Ishikawa (cell line): ENCODE measurements at regions not wholly inside any gene's neighbourhood (a gene's known extent, or its start where the extent isn't known, plus 50 kb on each side); places are given as distances from the start of the nearest gene placed in this dataset.

Source experiments
- CEBPB ChIP-seq: IDR thresholded peaks from 2 replicates; pipeline ENCODE4 v1.6.1; 2012
- CREB1 ChIP-seq: IDR thresholded peaks from 2 replicates; pipeline ENCODE4 v1.6.1; 2012; ENCODE audit warnings: low read depth
- EGR1 ChIP-seq: IDR thresholded peaks from 2 replicates; pipeline ENCODE4 v1.6.1; 2012
- EP300 ChIP-seq: IDR thresholded peaks from 2 replicates; pipeline ENCODE4 v1.6.1; 2012; ENCODE audit warnings: borderline replicate concordance
- FOXM1 ChIP-seq: IDR thresholded peaks from 2 replicates; pipeline ENCODE4 v1.6.1; 2012; ENCODE audit warnings: low read depth, borderline replicate concordance
- NFIC ChIP-seq: IDR thresholded peaks from 2 replicates; pipeline ENCODE4 v1.6.1; 2012
- RAD21 ChIP-seq: IDR thresholded peaks from 2 replicates; pipeline ENCODE4 v1.6.1; 2012; ENCODE audit warnings: low read depth
- TAF1 ChIP-seq: IDR thresholded peaks from 2 replicates; pipeline ENCODE4 v1.6.1; 2012; ENCODE audit warnings: low read depth, mild to moderate bottlenecking
- TCF12 ChIP-seq: IDR thresholded peaks from 2 replicates; pipeline ENCODE4 v1.6.1; 2012; ENCODE audit warnings: low read depth
- TEAD4 ChIP-seq: IDR thresholded peaks from 2 replicates; pipeline ENCODE4 v1.6.1; 2012
- YY1 ChIP-seq: IDR thresholded peaks from 2 replicates; pipeline ENCODE4 v1.6.1; 2012; ENCODE audit warnings: low read depth
- TF ChIP-seq, protein P1 (sequence below): IDR thresholded peaks from 2 replicates; pipeline ENCODE4 v1.6.1; 2012
- TF ChIP-seq, protein P2 (sequence below): IDR thresholded peaks from 2 replicates; pipeline ENCODE4 v1.6.1; 2012
- TF ChIP-seq, protein P3 (sequence below): IDR thresholded peaks from 2 replicates; pipeline ENCODE4 v1.6.1; 2012; ENCODE audit warnings: low read depth, mild to moderate bottlenecking

DNA sequence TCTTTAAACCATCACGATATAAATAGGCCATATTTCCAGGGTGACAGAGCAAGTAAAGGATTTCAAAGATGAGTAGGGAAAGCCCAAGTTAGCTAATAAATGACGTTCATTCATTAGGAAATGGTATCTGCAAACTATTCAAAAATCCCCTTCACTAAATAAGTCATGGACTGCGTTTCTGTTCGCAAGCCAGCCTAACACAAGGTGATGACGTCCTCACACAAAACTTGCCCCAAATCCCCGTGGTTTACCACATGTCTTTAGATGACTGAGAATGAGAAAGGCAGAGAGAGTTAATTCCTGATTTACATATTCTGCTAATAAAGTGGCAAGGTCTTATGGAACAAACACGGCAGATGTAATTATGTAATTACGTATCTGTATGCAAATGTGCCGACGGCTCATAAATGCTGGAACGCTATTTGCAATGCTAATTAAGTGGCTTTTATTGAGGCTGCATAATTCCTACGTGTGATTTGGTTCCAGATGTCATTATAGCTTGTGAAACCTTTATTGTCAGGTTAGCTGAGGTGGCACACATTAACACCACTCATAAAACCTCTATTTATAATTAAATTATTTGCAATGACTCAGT, 437.7 kb upstream of the FRG1 start:
- TF ChIP-seq, protein P1, sequence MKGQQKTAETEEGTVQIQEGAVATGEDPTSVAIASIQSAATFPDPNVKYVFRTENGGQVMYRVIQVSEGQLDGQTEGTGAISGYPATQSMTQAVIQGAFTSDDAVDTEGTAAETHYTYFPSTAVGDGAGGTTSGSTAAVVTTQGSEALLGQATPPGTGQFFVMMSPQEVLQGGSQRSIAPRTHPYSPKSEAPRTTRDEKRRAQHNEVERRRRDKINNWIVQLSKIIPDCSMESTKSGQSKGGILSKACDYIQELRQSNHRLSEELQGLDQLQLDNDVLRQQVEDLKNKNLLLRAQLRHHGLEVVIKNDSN = no peak
- TF ChIP-seq EGR1 = no peak
- TF ChIP-seq TAF1 = no peak
- TF ChIP-seq, protein P2, sequence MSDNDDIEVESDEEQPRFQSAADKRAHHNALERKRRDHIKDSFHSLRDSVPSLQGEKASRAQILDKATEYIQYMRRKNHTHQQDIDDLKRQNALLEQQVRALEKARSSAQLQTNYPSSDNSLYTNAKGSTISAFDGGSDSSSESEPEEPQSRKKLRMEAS = no peak
- TF ChIP-seq YY1 = no peak
- no peak for TF ChIP-seq RAD21
- TF ChIP-seq, protein P3, sequence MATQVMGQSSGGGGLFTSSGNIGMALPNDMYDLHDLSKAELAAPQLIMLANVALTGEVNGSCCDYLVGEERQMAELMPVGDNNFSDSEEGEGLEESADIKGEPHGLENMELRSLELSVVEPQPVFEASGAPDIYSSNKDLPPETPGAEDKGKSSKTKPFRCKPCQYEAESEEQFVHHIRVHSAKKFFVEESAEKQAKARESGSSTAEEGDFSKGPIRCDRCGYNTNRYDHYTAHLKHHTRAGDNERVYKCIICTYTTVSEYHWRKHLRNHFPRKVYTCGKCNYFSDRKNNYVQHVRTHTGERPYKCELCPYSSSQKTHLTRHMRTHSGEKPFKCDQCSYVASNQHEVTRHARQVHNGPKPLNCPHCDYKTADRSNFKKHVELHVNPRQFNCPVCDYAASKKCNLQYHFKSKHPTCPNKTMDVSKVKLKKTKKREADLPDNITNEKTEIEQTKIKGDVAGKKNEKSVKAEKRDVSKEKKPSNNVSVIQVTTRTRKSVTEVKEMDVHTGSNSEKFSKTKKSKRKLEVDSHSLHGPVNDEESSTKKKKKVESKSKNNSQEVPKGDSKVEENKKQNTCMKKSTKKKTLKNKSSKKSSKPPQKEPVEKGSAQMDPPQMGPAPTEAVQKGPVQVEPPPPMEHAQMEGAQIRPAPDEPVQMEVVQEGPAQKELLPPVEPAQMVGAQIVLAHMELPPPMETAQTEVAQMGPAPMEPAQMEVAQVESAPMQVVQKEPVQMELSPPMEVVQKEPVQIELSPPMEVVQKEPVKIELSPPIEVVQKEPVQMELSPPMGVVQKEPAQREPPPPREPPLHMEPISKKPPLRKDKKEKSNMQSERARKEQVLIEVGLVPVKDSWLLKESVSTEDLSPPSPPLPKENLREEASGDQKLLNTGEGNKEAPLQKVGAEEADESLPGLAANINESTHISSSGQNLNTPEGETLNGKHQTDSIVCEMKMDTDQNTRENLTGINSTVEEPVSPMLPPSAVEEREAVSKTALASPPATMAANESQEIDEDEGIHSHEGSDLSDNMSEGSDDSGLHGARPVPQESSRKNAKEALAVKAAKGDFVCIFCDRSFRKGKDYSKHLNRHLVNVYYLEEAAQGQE = no peak
- no peak for TF ChIP-seq NFIC
- TF ChIP-seq TEAD4 = no peak
- no peak for TF ChIP-seq CEBPB
- no peak for TF ChIP-seq EP300
- TF ChIP-seq TCF12 = no peak
- TF ChIP-seq FOXM1 = no peak
- no peak for TF ChIP-seq CREB1
